K562 (cell line): ENCODE measurements at regions not wholly inside any gene's neighbourhood (a gene's known extent, or its start where the extent isn't known, plus 50 kb on each side); places are given as distances from the start of the nearest gene placed in this dataset.

ENCODE experiments used
- SRSF7 ChIP-seq: fragments of 200-400 bp; formaldehyde crosslinking; optimal IDR thresholded peaks from 2 replicates; pipeline ENCODE3; 2017; ENCODE audit warnings: mild to moderate bottlenecking, low read depth, low read length
- TF ChIP-seq, protein P1 (sequence below): fragments of 200-600 bp; sonication (generic); IDR thresholded peaks from one replicate; pipeline ENCODE4 v1.6.1; 2012; ENCODE audit warnings: mild to moderate bottlenecking, low read depth, low read length, inconsistent platforms

DNA sequence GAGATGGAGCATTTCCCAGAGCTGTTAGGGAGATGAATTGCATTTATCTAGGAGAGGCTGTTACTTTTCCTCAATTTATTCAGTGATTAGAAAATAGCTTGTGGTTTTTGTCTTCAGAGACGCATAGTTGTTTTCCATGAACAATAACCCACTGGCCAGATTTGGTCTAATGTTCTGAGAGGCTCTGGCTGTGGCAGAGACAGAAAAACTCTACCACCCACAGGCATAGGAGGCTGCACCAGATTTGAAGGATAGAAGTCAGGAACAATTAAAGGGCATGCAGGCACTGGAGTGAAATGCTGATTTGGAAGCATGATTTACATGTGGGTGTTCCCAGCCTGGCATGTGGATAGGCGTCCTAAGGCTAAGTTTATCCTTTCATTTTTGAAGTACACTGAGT lies 143.5 kb downstream of the NFKBIZ start (continued):
- TF ChIP-seq, protein P1, sequence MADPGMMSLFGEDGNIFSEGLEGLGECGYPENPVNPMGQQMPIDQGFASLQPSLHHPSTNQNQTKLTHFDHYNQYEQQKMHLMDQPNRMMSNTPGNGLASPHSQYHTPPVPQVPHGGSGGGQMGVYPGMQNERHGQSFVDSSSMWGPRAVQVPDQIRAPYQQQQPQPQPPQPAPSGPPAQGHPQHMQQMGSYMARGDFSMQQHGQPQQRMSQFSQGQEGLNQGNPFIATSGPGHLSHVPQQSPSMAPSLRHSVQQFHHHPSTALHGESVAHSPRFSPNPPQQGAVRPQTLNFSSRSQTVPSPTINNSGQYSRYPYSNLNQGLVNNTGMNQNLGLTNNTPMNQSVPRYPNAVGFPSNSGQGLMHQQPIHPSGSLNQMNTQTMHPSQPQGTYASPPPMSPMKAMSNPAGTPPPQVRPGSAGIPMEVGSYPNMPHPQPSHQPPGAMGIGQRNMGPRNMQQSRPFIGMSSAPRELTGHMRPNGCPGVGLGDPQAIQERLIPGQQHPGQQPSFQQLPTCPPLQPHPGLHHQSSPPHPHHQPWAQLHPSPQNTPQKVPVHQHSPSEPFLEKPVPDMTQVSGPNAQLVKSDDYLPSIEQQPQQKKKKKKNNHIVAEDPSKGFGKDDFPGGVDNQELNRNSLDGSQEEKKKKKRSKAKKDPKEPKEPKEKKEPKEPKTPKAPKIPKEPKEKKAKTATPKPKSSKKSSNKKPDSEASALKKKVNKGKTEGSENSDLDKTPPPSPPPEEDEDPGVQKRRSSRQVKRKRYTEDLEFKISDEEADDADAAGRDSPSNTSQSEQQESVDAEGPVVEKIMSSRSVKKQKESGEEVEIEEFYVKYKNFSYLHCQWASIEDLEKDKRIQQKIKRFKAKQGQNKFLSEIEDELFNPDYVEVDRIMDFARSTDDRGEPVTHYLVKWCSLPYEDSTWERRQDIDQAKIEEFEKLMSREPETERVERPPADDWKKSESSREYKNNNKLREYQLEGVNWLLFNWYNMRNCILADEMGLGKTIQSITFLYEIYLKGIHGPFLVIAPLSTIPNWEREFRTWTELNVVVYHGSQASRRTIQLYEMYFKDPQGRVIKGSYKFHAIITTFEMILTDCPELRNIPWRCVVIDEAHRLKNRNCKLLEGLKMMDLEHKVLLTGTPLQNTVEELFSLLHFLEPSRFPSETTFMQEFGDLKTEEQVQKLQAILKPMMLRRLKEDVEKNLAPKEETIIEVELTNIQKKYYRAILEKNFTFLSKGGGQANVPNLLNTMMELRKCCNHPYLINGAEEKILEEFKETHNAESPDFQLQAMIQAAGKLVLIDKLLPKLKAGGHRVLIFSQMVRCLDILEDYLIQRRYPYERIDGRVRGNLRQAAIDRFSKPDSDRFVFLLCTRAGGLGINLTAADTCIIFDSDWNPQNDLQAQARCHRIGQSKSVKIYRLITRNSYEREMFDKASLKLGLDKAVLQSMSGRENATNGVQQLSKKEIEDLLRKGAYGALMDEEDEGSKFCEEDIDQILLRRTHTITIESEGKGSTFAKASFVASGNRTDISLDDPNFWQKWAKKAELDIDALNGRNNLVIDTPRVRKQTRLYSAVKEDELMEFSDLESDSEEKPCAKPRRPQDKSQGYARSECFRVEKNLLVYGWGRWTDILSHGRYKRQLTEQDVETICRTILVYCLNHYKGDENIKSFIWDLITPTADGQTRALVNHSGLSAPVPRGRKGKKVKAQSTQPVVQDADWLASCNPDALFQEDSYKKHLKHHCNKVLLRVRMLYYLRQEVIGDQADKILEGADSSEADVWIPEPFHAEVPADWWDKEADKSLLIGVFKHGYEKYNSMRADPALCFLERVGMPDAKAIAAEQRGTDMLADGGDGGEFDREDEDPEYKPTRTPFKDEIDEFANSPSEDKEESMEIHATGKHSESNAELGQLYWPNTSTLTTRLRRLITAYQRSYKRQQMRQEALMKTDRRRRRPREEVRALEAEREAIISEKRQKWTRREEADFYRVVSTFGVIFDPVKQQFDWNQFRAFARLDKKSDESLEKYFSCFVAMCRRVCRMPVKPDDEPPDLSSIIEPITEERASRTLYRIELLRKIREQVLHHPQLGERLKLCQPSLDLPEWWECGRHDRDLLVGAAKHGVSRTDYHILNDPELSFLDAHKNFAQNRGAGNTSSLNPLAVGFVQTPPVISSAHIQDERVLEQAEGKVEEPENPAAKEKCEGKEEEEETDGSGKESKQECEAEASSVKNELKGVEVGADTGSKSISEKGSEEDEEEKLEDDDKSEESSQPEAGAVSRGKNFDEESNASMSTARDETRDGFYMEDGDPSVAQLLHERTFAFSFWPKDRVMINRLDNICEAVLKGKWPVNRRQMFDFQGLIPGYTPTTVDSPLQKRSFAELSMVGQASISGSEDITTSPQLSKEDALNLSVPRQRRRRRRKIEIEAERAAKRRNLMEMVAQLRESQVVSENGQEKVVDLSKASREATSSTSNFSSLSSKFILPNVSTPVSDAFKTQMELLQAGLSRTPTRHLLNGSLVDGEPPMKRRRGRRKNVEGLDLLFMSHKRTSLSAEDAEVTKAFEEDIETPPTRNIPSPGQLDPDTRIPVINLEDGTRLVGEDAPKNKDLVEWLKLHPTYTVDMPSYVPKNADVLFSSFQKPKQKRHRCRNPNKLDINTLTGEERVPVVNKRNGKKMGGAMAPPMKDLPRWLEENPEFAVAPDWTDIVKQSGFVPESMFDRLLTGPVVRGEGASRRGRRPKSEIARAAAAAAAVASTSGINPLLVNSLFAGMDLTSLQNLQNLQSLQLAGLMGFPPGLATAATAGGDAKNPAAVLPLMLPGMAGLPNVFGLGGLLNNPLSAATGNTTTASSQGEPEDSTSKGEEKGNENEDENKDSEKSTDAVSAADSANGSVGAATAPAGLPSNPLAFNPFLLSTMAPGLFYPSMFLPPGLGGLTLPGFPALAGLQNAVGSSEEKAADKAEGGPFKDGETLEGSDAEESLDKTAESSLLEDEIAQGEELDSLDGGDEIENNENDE: no peak
- TF ChIP-seq SRSF7: no peak
